HG03108 (cell line): ENCODE measurements at regions not wholly inside any gene's neighbourhood (a gene's known extent, or its start where the extent isn't known, plus 50 kb on each side); places are given as distances from the start of the nearest gene placed in this dataset.

ENCODE experiments used
- ATAC-seq: cut with Tn5 transposase; IDR thresholded peaks from one replicate; pipeline ENCODE4 v1.9.1; 2021; ENCODE audit warnings: moderate library complexity; ENCODE audit not compliant: unreplicated experiment

- ATAC-seq = no peak
Measured at GRCh38 chr2:118791483-118791882, 56.0 kb downstream of the EN1 start.

- no peak for ATAC-seq
Measured at GRCh38 chr2:118786746-118787145, 60.7 kb downstream of the EN1 start.

- ATAC-seq = no peak
Measured at GRCh38 chr2:118784860-118785259, 62.6 kb downstream of the EN1 start.

- no peak for ATAC-seq
Measured at GRCh38 chr2:118779362-118779761, 68.1 kb downstream of the EN1 start.

GRCh38 chr2:118774458-118775133, 72.9 kb downstream of the EN1 start:
- no peak for ATAC-seq

- ATAC-seq = no peak
Measured at GRCh38 chr2:118773826-118774225, 73.6 kb downstream of the EN1 start.

- no peak for ATAC-seq
Measured at GRCh38 chr2:118772487-118773200, 74.8 kb downstream of the EN1 start.

GRCh38 chr2:118769707-118770400, 77.6 kb downstream of the EN1 start:
- ATAC-seq = no peak

GRCh38 chr2:118766871-118767270, 80.6 kb downstream of the EN1 start:
- ATAC-seq = no peak

GRCh38 chr2:118764855-118765254, 82.6 kb downstream of the EN1 start:
- no peak for ATAC-seq

- ATAC-seq = no peak
Measured at GRCh38 chr2:118763797-118764196, 83.7 kb downstream of the EN1 start.

GRCh38 chr2:118762290-118762689, 85.2 kb downstream of the EN1 start:
- ATAC-seq = no peak

GRCh38 chr2:118761771-118762170, 85.7 kb downstream of the EN1 start:
- no peak for ATAC-seq

GRCh38 chr2:118755901-118756300, 91.5 kb downstream of the EN1 start:
- ATAC-seq = no peak

- ATAC-seq = no peak
Measured at GRCh38 chr2:118755384-118755783, 92.1 kb downstream of the EN1 start.

GRCh38 chr2:118752762-118753429, 94.6 kb downstream of the EN1 start:
- ATAC-seq = no peak

- ATAC-seq = no peak
Measured at GRCh38 chr2:118750959-118751565, 96.4 kb downstream of the EN1 start.

- no peak for ATAC-seq
Measured at GRCh38 chr2:118748245-118748885, 99.1 kb downstream of the EN1 start.

GRCh38 chr2:118747637-118748036, 99.8 kb downstream of the EN1 start:
- no peak for ATAC-seq

GRCh38 chr2:118747066-118747465, 100.4 kb downstream of the EN1 start:
- no peak for ATAC-seq
